SK-N-SH (cell line): ENCODE measurements at regions not wholly inside any gene's neighbourhood (a gene's known extent, or its start where the extent isn't known, plus 50 kb on each side); places are given as distances from the start of the nearest gene placed in this dataset.

Source experiments
- CTCF ChIA-PET: fragments of 300-600, 350-600 bp; formaldehyde crosslinking; extraction: SDS; loops from one replicate; lab custom pipeline; 2021; lab: Yijun Ruan, JAX
- POLR2A ChIA-PET: fragments of 350-600 bp; sonication (Branson Sonifier 250); formaldehyde crosslinking; extraction: SDS; loops from one replicate; lab custom pipeline; 2020; ENCODE audit warnings: antibody characterized with exemption, inconsistent platforms; lab: Yijun Ruan, JAX
- DNase-seq: peaks from one replicate; pipeline ENCODE4 v3.0.0; 2012
- H2AFZ ChIP-seq: fragments of 200-600 bp; sonication (generic); 2 replicates; pipeline ENCODE4 v1.8.1; 2016; ENCODE audit warnings: antibody characterized with exemption, mild to moderate bottlenecking, low read depth
- H3F3A ChIP-seq: fragments of 200-600 bp; sonication (generic); replicated peaks from 2 replicates; pipeline ENCODE3; 2016; ENCODE audit warnings: antibody characterized with exemption, mild to moderate bottlenecking; ENCODE audit not compliant: insufficient read depth
- H3K27ac ChIP-seq, 2 experiments: fragments of 200-500 bp in 1 of 2; fragments of 200-600 bp in 1 of 2; sonication (Bioruptor generic) in 1 of 2; sonication (generic), shearing (Covaris generic) in 1 of 2; 2 replicates each; pipeline versions ENCODE4 v1.5.1 to v1.6.1; 2014 to 2016; ENCODE audit warnings: low read depth in 2 of 2, inconsistent platforms in 1 of 2, low read length in 1 of 2, mild to moderate bottlenecking in 1 of 2, mixed read lengths in 1 of 2
- H3K27me3 ChIP-seq: fragments of 200-600 bp; sonication (generic), shearing (Covaris generic); 2 replicates; pipeline ENCODE4 v1.6.1; 2016; ENCODE audit warnings: mixed run types; ENCODE audit not compliant: insufficient read depth
- H3K36me3 ChIP-seq, 2 experiments: fragments of 200-500 bp in 1 of 2; fragments of 200-600 bp in 1 of 2; sonication (Bioruptor generic) in 1 of 2; sonication (generic) in 1 of 2; replicated peaks in 1 of 2; 2 replicates each; pipeline versions ENCODE3 to v1.5.1; 2014 to 2016; ENCODE audit warnings: low read length in 1 of 2, mild to moderate bottlenecking in 1 of 2; ENCODE audit not compliant: insufficient read depth in 2 of 2, control insufficient read depth in 1 of 2
- H3K4me1 ChIP-seq, 2 experiments: fragments of 200-500 bp in 1 of 2; fragments of 200-600 bp in 1 of 2; sonication (Bioruptor generic) in 1 of 2; sonication (generic), shearing (Covaris generic) in 1 of 2; 2 replicates each; pipeline versions ENCODE4 v1.5.1 to v1.6.1; 2014 to 2016; ENCODE audit warnings: low read depth in 1 of 2, low read length in 1 of 2, mixed run types in 1 of 2; ENCODE audit not compliant: insufficient read depth in 2 of 2, control insufficient read depth in 1 of 2
- H3K4me2 ChIP-seq: fragments of 200-600 bp; sonication (generic), shearing (Covaris generic); 2 replicates; pipeline ENCODE4 v1.6.1; 2017; ENCODE audit warnings: mixed run types
- H3K4me3 ChIP-seq, 2 experiments: fragments of 200-500 bp in 1 of 2; fragments of 200-600 bp in 1 of 2; sonication (Bioruptor generic) in 1 of 2; sonication (generic), shearing (Covaris generic) in 1 of 2; 2 replicates each; pipeline versions ENCODE4 v1.5.1 to v1.8.1; 2014 to 2016; ENCODE audit warnings: low read depth in 2 of 2, inconsistent platforms in 1 of 2, low read length in 1 of 2, mild to moderate bottlenecking in 1 of 2, mixed read lengths in 1 of 2, moderate library complexity in 1 of 2
- H3K79me2 ChIP-seq: fragments of 200-600 bp; sonication (generic); 2 replicates; pipeline ENCODE4 v1.8.1; 2017; ENCODE audit warnings: mild to moderate bottlenecking; ENCODE audit not compliant: insufficient read depth
- H3K9ac ChIP-seq: fragments of 200-600 bp; sonication (generic); 2 replicates; pipeline ENCODE4 v1.6.1; 2017; ENCODE audit warnings: mixed run types
- H3K9me2 ChIP-seq: fragments of 200-600 bp; sonication (generic); 2 replicates; pipeline ENCODE4 v1.6.1; 2017; ENCODE audit warnings: mixed run types
- H3K9me3 ChIP-seq: fragments of 200-600 bp; sonication (generic); 2 replicates; pipeline ENCODE4 v1.6.1; 2017; ENCODE audit warnings: mixed run types, mild to moderate bottlenecking, moderate library complexity
- H4K20me1 ChIP-seq: fragments of 200-600 bp; sonication (generic); 2 replicates; pipeline ENCODE4 v1.6.1; 2017; ENCODE audit warnings: mild to moderate bottlenecking, mixed run types; ENCODE audit not compliant: insufficient read depth
- FOSL2 ChIP-seq: IDR thresholded peaks from 2 replicates; pipeline ENCODE4 v1.4.0; 2012; ENCODE audit warnings: low read depth, mild to moderate bottlenecking, moderate library complexity, borderline replicate concordance
- FOXJ3 ChIP-seq: sonication (generic); formaldehyde crosslinking; IDR thresholded peaks from 2 replicates; pipeline ENCODE4 v1.5.1; 2020; ENCODE audit warnings: mild to moderate bottlenecking, missing genetic modification reagents
- MEF2A ChIP-seq: IDR thresholded peaks from 2 replicates; pipeline ENCODE4 v1.4.0; 2012; ENCODE audit warnings: low read depth, borderline replicate concordance
- NFIC ChIP-seq: IDR thresholded peaks from 2 replicates; pipeline ENCODE4 v1.4.0; 2012; ENCODE audit warnings: borderline replicate concordance
- NRF1 ChIP-seq: IDR thresholded peaks from 2 replicates; pipeline ENCODE4 v1.6.1; 2012; ENCODE audit warnings: low read depth, mild to moderate bottlenecking, low read length
- RXRA ChIP-seq: IDR thresholded peaks from 2 replicates; pipeline ENCODE4 v1.4.0; 2012; ENCODE audit warnings: low read depth, mild to moderate bottlenecking, borderline replicate concordance
- SIN3A ChIP-seq: IDR thresholded peaks from 2 replicates; pipeline ENCODE4 v1.6.1; 2012; ENCODE audit warnings: low read depth, mild to moderate bottlenecking, low read length, moderate library complexity, borderline replicate concordance
- TCF12 ChIP-seq: IDR thresholded peaks from 2 replicates; pipeline ENCODE4 v1.4.0; 2012
- TEAD4 ChIP-seq: IDR thresholded peaks from 2 replicates; pipeline ENCODE4 v1.4.0; 2012; ENCODE audit warnings: mild to moderate bottlenecking, borderline replicate concordance; ENCODE audit not compliant: insufficient read depth
- WGBS: methylation state at CpG from one replicate; pipeline ENCODE4 v1.1.6; 2017; ENCODE audit warnings: low lambda C conversion rate; 5-methylcytosine and 5-hydroxymethylcytosine counted together
- TF ChIP-seq, protein P1 (sequence below): IDR thresholded peaks from 2 replicates; pipeline ENCODE4 v1.4.0; 2012; ENCODE audit warnings: low read depth
- TF ChIP-seq, protein P2 (sequence below): IDR thresholded peaks from 2 replicates; pipeline ENCODE4 v1.4.0; 2012; ENCODE audit warnings: low read depth, borderline replicate concordance
- TF ChIP-seq, protein P3 (sequence below): fragments of 150-350 bp; IDR thresholded peaks from 2 replicates; pipeline ENCODE4 v1.6.1; 2016; ENCODE audit warnings: mild to moderate bottlenecking, low read depth, low read length
- TF ChIP-seq, protein P4 (sequence below): IDR thresholded peaks from 2 replicates; pipeline ENCODE4; 2012
- TF ChIP-seq, protein P5 (sequence below): fragments of 150-350 bp; IDR thresholded peaks from 2 replicates; pipeline ENCODE4 v1.6.1; 2017; ENCODE audit warnings: antibody characterized with exemption, low read length, low read depth, borderline replicate concordance
- TF ChIP-seq, protein P6 (sequence below): fragments of 200-600 bp; sonication (generic); IDR thresholded peaks from 2 replicates; pipeline ENCODE4 v1.6.1; 2017; ENCODE audit warnings: antibody characterized with exemption, mild to moderate bottlenecking, moderate library complexity

DNA sequence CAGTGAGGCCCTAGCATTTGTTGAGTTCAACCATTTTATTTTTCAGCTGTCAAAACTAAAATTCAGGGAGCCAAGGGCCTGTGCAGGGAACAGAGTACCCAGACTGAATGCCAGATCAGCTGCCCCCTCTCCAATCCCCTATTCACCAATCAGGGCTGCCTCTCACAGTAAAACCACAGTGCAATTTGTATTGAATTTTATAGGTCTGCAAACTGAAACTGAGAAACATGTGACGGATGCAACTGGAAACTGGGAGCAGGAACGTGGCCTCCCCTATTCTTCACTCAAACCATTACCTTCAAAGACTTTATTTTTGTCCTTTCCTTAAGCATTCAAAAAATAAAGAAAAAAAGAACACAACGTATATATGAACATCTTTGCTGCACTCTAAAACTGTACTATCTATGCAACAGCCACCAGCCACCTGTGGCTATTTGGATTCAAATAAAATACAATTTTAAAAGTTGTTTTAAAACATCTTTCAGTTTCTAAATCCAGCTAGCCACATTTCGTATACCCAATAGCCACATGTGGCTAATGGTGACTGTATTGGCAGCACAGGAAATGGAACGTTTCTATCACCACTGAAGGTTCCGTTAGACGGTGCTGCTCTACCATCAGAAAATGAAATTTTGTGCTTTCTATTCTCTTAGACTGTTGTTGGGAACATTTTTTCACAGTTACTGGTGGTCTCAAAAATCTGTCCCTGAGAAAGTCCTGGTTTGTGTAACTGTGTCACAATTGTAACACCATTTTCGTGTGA lies 371.3 kb upstream of the FAR2 start:
- Histone ChIP-seq H3K9me3 (no peaks in the 10 kb centered on the region), H3K36me3 (no peaks in the 10 kb centered on the region), H3K27ac (no peak overlapping the region), H3K4me2 (no peak overlapping the region), H3K4me1 (peaks cover 0 to 3% of the 10 kb centered on the region in 2 experiments; a peak in 2 of 4 replicates), H3K9ac (no peak overlapping the region), H3K4me3 (no peak overlapping the region), H3K9me2 (no peaks in the 10 kb centered on the region), H3K27me3 (no peaks in the 10 kb centered on the region), H3F3A (no peaks in the 10 kb centered on the region), H4K20me1 (no peaks in the 10 kb centered on the region), H3K79me2 (no peaks in the 10 kb centered on the region), H2AFZ (no peak overlapping the region)
- DNase-seq, result no peak
- TF ChIP-seq, protein P1, sequence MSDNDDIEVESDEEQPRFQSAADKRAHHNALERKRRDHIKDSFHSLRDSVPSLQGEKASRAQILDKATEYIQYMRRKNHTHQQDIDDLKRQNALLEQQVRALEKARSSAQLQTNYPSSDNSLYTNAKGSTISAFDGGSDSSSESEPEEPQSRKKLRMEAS, result no peak
- TF ChIP-seq FOXJ3 (no peak), TCF12 (no peak), SIN3A (no peak), NFIC (no peak), TEAD4 (no peak), FOSL2 (no peak), NRF1 (no peak), RXRA (no peak), MEF2A (no peak)
- TF ChIP-seq, protein P2, sequence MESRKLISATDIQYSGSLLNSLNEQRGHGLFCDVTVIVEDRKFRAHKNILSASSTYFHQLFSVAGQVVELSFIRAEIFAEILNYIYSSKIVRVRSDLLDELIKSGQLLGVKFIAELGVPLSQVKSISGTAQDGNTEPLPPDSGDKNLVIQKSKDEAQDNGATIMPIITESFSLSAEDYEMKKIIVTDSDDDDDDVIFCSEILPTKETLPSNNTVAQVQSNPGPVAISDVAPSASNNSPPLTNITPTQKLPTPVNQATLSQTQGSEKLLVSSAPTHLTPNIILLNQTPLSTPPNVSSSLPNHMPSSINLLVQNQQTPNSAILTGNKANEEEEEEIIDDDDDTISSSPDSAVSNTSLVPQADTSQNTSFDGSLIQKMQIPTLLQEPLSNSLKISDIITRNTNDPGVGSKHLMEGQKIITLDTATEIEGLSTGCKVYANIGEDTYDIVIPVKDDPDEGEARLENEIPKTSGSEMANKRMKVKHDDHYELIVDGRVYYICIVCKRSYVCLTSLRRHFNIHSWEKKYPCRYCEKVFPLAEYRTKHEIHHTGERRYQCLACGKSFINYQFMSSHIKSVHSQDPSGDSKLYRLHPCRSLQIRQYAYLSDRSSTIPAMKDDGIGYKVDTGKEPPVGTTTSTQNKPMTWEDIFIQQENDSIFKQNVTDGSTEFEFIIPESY, result no peak
- TF ChIP-seq, protein P3, sequence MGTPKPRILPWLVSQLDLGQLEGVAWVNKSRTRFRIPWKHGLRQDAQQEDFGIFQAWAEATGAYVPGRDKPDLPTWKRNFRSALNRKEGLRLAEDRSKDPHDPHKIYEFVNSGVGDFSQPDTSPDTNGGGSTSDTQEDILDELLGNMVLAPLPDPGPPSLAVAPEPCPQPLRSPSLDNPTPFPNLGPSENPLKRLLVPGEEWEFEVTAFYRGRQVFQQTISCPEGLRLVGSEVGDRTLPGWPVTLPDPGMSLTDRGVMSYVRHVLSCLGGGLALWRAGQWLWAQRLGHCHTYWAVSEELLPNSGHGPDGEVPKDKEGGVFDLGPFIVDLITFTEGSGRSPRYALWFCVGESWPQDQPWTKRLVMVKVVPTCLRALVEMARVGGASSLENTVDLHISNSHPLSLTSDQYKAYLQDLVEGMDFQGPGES, result no peak
- TF ChIP-seq, protein P4, sequence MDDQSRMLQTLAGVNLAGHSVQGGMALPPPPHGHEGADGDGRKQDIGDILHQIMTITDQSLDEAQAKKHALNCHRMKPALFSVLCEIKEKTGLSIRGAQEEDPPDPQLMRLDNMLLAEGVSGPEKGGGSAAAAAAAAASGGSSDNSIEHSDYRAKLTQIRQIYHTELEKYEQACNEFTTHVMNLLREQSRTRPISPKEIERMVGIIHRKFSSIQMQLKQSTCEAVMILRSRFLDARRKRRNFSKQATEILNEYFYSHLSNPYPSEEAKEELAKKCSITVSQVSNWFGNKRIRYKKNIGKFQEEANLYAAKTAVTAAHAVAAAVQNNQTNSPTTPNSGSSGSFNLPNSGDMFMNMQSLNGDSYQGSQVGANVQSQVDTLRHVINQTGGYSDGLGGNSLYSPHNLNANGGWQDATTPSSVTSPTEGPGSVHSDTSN, result no peak
- TF ChIP-seq, protein P5, sequence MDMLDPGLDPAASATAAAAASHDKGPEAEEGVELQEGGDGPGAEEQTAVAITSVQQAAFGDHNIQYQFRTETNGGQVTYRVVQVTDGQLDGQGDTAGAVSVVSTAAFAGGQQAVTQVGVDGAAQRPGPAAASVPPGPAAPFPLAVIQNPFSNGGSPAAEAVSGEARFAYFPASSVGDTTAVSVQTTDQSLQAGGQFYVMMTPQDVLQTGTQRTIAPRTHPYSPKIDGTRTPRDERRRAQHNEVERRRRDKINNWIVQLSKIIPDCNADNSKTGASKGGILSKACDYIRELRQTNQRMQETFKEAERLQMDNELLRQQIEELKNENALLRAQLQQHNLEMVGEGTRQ, result no peak
- TF ChIP-seq, protein P6, sequence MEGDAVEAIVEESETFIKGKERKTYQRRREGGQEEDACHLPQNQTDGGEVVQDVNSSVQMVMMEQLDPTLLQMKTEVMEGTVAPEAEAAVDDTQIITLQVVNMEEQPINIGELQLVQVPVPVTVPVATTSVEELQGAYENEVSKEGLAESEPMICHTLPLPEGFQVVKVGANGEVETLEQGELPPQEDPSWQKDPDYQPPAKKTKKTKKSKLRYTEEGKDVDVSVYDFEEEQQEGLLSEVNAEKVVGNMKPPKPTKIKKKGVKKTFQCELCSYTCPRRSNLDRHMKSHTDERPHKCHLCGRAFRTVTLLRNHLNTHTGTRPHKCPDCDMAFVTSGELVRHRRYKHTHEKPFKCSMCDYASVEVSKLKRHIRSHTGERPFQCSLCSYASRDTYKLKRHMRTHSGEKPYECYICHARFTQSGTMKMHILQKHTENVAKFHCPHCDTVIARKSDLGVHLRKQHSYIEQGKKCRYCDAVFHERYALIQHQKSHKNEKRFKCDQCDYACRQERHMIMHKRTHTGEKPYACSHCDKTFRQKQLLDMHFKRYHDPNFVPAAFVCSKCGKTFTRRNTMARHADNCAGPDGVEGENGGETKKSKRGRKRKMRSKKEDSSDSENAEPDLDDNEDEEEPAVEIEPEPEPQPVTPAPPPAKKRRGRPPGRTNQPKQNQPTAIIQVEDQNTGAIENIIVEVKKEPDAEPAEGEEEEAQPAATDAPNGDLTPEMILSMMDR, result no peak
- ChIA-PET POLR2A (no interaction called here), CTCF (no interaction called here)
- WGBS, result 80% methylated on average over 8 of the region's 8 CpGs
